HepG2 (cell line): ENCODE measurements at regions not wholly inside any gene's neighbourhood (a gene's known extent, or its start where the extent isn't known, plus 50 kb on each side); places are given as distances from the start of the nearest gene placed in this dataset.

Source experiments
- ATAC-seq: fragments of 200-7000 bp; cut with Tn5 transposase; 3 replicates; pipeline ENCODE4 v1.9.1; 2020; ENCODE audit warnings: mild to moderate bottlenecking, moderate library complexity
- BruUV-seq: library from RNA; stranded (reverse); fragments of 400-500 nt; replicated peaks from 2 replicates; lab custom pipeline; 2021; lab: Mats Ljungman, UMichigan
- CTCF ChIA-PET: fragments of 300-600 bp; formaldehyde crosslinking; extraction: SDS; loops from one replicate; lab custom pipeline; 2021; ENCODE audit warnings: low total read pairs, inconsistent platforms, low intra/inter-chr PET ratio; lab: Yijun Ruan, JAX
- POLR2A ChIA-PET: fragments of 350-600 bp; sonication (Branson Sonifier 250); formaldehyde crosslinking; loops from one replicate; lab custom pipeline; 2020; ENCODE audit warnings: antibody characterized with exemption, inconsistent platforms; lab: Yijun Ruan, JAX
- DNase-seq: peaks from one replicate; pipeline ENCODE4 v3.0.0-alpha.2; 2015; ENCODE audit warnings: low spot score
- FAIRE-seq: peaks from 3 replicates; lab custom pipeline; 2011; peaks lifted over from hg19 to GRCh38; lab: Jason Lieb, UNC
- H2AFZ ChIP-seq: one replicate; pipeline ENCODE4 v1.6.1; 2011; ENCODE audit warnings: low read length, inconsistent platforms
- H3K27ac ChIP-seq: fragments of 300-600 bp; 3 replicates; pipeline ENCODE4 v1.8.0; 2011; ENCODE audit warnings: mixed run types, mild to moderate bottlenecking, mixed read lengths, low read length, inconsistent platforms; ENCODE audit not compliant: insufficient read depth; ENCODE audit errors: extremely low read length
- H3K27me3 ChIP-seq, 2 experiments: fragments of 200-600 bp in 1 of 2; 2 replicates in 1 of 2; 3 replicates in 1 of 2; pipeline versions ENCODE4 v1.6.0 to v1.8.0; 2011; ENCODE audit warnings: low read length in 2 of 2, mild to moderate bottlenecking in 2 of 2, moderate library complexity in 2 of 2, inconsistent platforms in 1 of 2; ENCODE audit not compliant: insufficient read depth in 2 of 2, control insufficient read depth in 1 of 2
- H3K36me3 ChIP-seq, 2 experiments: fragments of 200-600 bp in 1 of 2; replicated peaks in 1 of 2; 2 replicates in 1 of 2; 3 replicates in 1 of 2; pipeline versions ENCODE4 v1.5.1 to v1.8.0; 2011; ENCODE audit warnings: low read length in 2 of 2, inconsistent platforms in 1 of 2; ENCODE audit not compliant: insufficient read depth in 2 of 2, control insufficient read depth in 1 of 2
- H3K4me1 ChIP-seq: 2 replicates; pipeline ENCODE4 v1.5.1; 2012; ENCODE audit warnings: low read length, inconsistent platforms; ENCODE audit not compliant: insufficient read depth
- H3K4me2 ChIP-seq: 2 replicates; pipeline ENCODE4 v1.6.0; 2011; ENCODE audit warnings: low read depth, low read length, inconsistent platforms
- H3K4me3 ChIP-seq, 3 experiments: fragments of 200-600 bp in 1 of 3; sonication (generic), shearing (Covaris generic) in 1 of 3; replicated peaks in 1 of 3; 2 replicates each; pipeline ENCODE4 v1.5.1; 2011 to 2016; ENCODE audit warnings: low read length in 3 of 3, inconsistent platforms in 2 of 3, low read depth in 2 of 3, mild to moderate bottlenecking in 2 of 3, control low read depth in 1 of 3, mixed read lengths in 1 of 3; ENCODE audit not compliant: insufficient read depth in 1 of 3
- H3K79me2 ChIP-seq: one replicate; pipeline ENCODE4 v1.6.1; 2011; ENCODE audit warnings: low read length, inconsistent platforms; ENCODE audit not compliant: insufficient read depth
- H3K9ac ChIP-seq: 2 replicates; pipeline ENCODE4 v1.6.0; 2011; ENCODE audit warnings: mild to moderate bottlenecking, low read depth, low read length, inconsistent platforms; ENCODE audit not compliant: insufficient read depth
- H3K9me3 ChIP-seq: 2 replicates; pipeline ENCODE4 v1.5.1; 2012; ENCODE audit warnings: mild to moderate bottlenecking, low read length
- H4K20me1 ChIP-seq: 2 replicates; pipeline ENCODE4 v1.6.0; 2011; ENCODE audit warnings: inconsistent platforms, mild to moderate bottlenecking, low read length, moderate library complexity; ENCODE audit not compliant: insufficient read depth
- ATM ChIP-seq: fragments of 450-650 bp; IDR thresholded peaks from 2 replicates; pipeline ENCODE4 v1.7.1; 2017; ENCODE audit warnings: mild to moderate bottlenecking, borderline replicate concordance
- BRD4 ChIP-seq: sonication (generic); formaldehyde crosslinking; IDR thresholded peaks from 2 replicates; pipeline ENCODE4 v1.4.0; 2020; ENCODE audit warnings: missing genetic modification reagents
- ERF ChIP-seq: IDR thresholded peaks from 2 replicates; pipeline ENCODE4 v1.6.1; 2018; ENCODE audit warnings: missing biosample characterization, missing genetic modification reagents
- FOXK1 ChIP-seq: sonication (generic); formaldehyde crosslinking; IDR thresholded peaks from 2 replicates; pipeline ENCODE4 v1.4.0; 2020; ENCODE audit warnings: low read depth, missing genetic modification reagents, borderline replicate concordance
- PAWR ChIP-seq: sonication (generic); formaldehyde crosslinking; IDR thresholded peaks from 2 replicates; pipeline ENCODE4 v1.4.0; 2020; ENCODE audit warnings: missing genetic modification reagents, mild to moderate bottlenecking, borderline replicate concordance
- PBX2 ChIP-seq: IDR thresholded peaks from 2 replicates; pipeline ENCODE4 v1.6.1; 2016; ENCODE audit warnings: control low read depth
- TCF7L2 ChIP-seq: IDR thresholded peaks from 2 replicates; pipeline ENCODE4 v1.6.1; 2011; ENCODE audit warnings: mild to moderate bottlenecking, low read depth, low read length, moderate library complexity
- ZNF207 ChIP-seq: fragments of 450-650 bp; IDR thresholded peaks from 2 replicates; pipeline ENCODE4 v1.6.1; 2016; ENCODE audit warnings: antibody characterized with exemption, borderline replicate concordance
- ZNF292 ChIP-seq: sonication (generic); formaldehyde crosslinking; IDR thresholded peaks from 2 replicates; pipeline ENCODE4 v1.8.1; 2022; ENCODE audit warnings: mild to moderate bottlenecking, low read depth, missing genetic modification reagents, borderline replicate concordance
- ZNF547 ChIP-seq: sonication (generic); formaldehyde crosslinking; IDR thresholded peaks from 2 replicates; pipeline ENCODE4 v1.5.1; 2020; ENCODE audit warnings: mild to moderate bottlenecking, missing genetic modification reagents
- ZNF672 ChIP-seq: sonication (generic); formaldehyde crosslinking; IDR thresholded peaks from 2 replicates; pipeline ENCODE4 v1.8.1; 2022; ENCODE audit warnings: missing genetic modification reagents
- ZSCAN21 ChIP-seq: sonication (generic); formaldehyde crosslinking; IDR thresholded peaks from 2 replicates; pipeline ENCODE4 v1.8.0; 2022; ENCODE audit warnings: mild to moderate bottlenecking, missing genetic modification reagents, moderate library complexity, borderline replicate concordance
- ZSCAN5A ChIP-seq: sonication (generic); formaldehyde crosslinking; IDR thresholded peaks from 2 replicates; pipeline ENCODE4 v1.8.0; 2022; ENCODE audit warnings: mild to moderate bottlenecking, missing genetic modification reagents, borderline replicate concordance
- WGBS: methylation state at CpG from one replicate; pipeline ENCODE4 v1.1.6; 2017; ENCODE audit warnings: low lambda C conversion rate; 5-methylcytosine and 5-hydroxymethylcytosine counted together
- in situ Hi-C: cut with HindIII; loops from 2 replicates; pipeline ENCODE4 v1.10.0; 2017; ENCODE audit warnings: low pct_unique_long_range_greater_than_20kb; ENCODE audit not compliant: extremely low pct_ligation_motif_present
- intact Hi-C: fragments of 100-400 bp; cut with micrococcal nuclease; formaldehyde crosslinking; loops from one replicate; pipeline ENCODE4 v1.10.0; 2022; ENCODE audit not compliant: unreplicated experiment
- TF ChIP-seq, protein P1 (sequence below): conservative IDR thresholded peaks from 2 replicates; pipeline ENCODE4 v1.6.1; 2018; ENCODE audit warnings: missing genetic modification reagents
- TF ChIP-seq, protein P2 (sequence below): sonication (generic); formaldehyde crosslinking; IDR thresholded peaks from 2 replicates; pipeline ENCODE4 v1.5.1; 2020; ENCODE audit warnings: mild to moderate bottlenecking, missing genetic modification reagents, borderline replicate concordance
- TF ChIP-seq, protein P3 (sequence below): fragments of 450-650 bp; IDR thresholded peaks from 2 replicates; pipeline ENCODE4 v1.6.1; 2016
- TF ChIP-seq, protein P4 (sequence below): sonication (generic); formaldehyde crosslinking; IDR thresholded peaks from 2 replicates; pipeline ENCODE4 v1.4.0; 2020; ENCODE audit warnings: low read depth, mild to moderate bottlenecking, missing genetic modification reagents

DNA sequence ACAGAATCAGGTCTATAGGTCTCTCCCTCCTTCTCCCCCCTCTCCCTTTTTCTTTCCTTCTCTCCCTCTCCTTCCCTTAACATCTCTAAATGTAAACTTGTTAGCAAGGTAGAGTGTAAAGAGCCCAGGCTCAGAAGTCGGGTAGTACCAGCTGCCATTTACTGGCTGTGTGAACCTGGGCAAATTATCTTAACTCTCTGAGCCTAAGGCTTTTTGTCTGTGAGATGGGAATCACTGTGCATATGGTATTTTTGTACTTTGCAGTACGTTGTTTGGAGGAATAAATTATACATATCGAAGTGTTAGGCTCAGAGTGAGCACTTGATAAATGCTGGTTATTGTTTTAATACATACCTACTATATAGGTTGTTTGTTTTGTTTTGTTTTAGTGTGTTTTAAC lies 154.0 kb downstream of the RBMX2 start:
- intact Hi-C loops = no loop called here
- ChIA-PET CTCF (no interaction called here), POLR2A (no interaction called here)

More for the DNA sequence above, 154.0 kb downstream of the RBMX2 start:
- Histone ChIP-seq H3K36me3 (no peaks in the 10 kb centered on the region), H3K27me3 (no peaks in the 10 kb centered on the region), H3K9ac (no peak overlapping the region), H3K4me1 (no peaks in the 10 kb centered on the region), H2AFZ (no peak overlapping the region), H3K27ac (no peak overlapping the region), H4K20me1 (no peaks in the 10 kb centered on the region), H3K4me2 (no peak overlapping the region), H3K4me3 (no peak overlapping the region), H3K9me3 (no peaks in the 10 kb centered on the region), H3K79me2 (no peaks in the 10 kb centered on the region)
- FAIRE-seq (no peak), DNase-seq (no peak), ATAC-seq (no peak)
- in situ Hi-C loops = no loop called here
- TF ChIP-seq ZNF207 (no peak), FOXK1 (CRISPR knock-in tag) (no peak), TCF7L2 (no peak), ERF (no peak), ATM (no peak), ZNF547 (CRISPR knock-in tag) (no peak), PBX2 (CRISPR knock-in tag) (no peak), ZSCAN21 (no peak), BRD4 (CRISPR knock-in tag) (no peak), PAWR (CRISPR knock-in tag) (no peak), ZNF292 (CRISPR knock-in tag) (no peak), ZSCAN5A (no peak), ZNF672 (CRISPR knock-in tag) (no peak)
- TF ChIP-seq, protein P1, sequence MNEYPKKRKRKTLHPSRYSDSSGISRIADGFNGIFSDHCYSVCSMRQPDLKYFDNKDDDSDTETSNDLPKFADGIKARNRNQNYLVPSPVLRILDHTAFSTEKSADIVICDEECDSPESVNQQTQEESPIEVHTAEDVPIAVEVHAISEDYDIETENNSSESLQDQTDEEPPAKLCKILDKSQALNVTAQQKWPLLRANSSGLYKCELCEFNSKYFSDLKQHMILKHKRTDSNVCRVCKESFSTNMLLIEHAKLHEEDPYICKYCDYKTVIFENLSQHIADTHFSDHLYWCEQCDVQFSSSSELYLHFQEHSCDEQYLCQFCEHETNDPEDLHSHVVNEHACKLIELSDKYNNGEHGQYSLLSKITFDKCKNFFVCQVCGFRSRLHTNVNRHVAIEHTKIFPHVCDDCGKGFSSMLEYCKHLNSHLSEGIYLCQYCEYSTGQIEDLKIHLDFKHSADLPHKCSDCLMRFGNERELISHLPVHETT (CRISPR knock-in tag) = no peak
- TF ChIP-seq, protein P2, sequence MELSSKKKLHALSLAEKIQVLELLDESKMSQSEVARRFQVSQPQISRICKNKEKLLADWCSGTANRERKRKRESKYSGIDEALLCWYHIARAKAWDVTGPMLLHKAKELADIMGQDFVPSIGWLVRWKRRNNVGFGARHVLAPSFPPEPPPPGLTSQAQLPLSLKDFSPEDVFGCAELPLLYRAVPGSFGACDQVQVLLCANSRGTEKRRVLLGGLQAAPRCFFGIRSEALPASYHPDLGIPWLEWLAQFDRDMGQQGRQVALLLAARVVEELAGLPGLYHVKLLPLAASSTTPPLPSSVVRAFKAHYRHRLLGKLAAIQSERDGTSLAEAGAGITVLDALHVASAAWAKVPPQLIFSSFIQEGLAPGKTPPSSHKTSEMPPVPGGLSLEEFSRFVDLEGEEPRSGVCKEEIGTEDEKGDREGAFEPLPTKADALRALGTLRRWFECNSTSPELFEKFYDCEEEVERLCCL (CRISPR knock-in tag) = no peak
- TF ChIP-seq, protein P3, sequence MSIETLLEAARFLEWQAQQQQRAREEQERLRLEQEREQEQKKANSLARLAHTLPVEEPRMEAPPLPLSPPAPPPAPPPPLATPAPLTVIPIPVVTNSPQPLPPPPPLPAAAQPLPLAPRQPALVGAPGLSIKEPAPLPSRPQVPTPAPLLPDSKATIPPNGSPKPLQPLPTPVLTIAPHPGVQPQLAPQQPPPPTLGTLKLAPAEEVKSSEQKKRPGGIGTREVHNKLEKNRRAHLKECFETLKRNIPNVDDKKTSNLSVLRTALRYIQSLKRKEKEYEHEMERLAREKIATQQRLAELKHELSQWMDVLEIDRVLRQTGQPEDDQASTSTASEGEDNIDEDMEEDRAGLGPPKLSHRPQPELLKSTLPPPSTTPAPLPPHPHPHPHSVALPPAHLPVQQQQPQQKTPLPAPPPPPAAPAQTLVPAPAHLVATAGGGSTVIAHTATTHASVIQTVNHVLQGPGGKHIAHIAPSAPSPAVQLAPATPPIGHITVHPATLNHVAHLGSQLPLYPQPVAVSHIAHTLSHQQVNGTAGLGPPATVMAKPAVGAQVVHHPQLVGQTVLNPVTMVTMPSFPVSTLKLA = no peak
- TF ChIP-seq, protein P4, sequence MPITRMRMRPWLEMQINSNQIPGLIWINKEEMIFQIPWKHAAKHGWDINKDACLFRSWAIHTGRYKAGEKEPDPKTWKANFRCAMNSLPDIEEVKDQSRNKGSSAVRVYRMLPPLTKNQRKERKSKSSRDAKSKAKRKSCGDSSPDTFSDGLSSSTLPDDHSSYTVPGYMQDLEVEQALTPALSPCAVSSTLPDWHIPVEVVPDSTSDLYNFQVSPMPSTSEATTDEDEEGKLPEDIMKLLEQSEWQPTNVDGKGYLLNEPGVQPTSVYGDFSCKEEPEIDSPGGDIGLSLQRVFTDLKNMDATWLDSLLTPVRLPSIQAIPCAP (CRISPR knock-in tag) = no peak
- 0% methylated on average over 3 of the region's 3 CpGs for WGBS
- BruUV-seq = no TSS peak
